K562 (cell line): ENCODE measurements at regions not wholly inside any gene's neighbourhood (a gene's known extent, or its start where the extent isn't known, plus 50 kb on each side); places are given as distances from the start of the nearest gene placed in this dataset.

Source experiments
- ATAC-seq: fragments of 200-7000 bp; cut with Tn5 transposase; 3 replicates; pipeline ENCODE4 v1.9.1; 2020; ENCODE audit warnings: moderate library complexity
- BruUV-seq: library from RNA; stranded (reverse); fragments of 400-500 nt; replicated peaks from 2 replicates; lab custom pipeline; 2021; lab: Mats Ljungman, UMichigan
- CTCF ChIA-PET: fragments of 300-600 bp; formaldehyde crosslinking; extraction: SDS; loops from one replicate; lab custom pipeline; 2021; ENCODE audit warnings: low intra/inter-chr PET ratio; lab: Yijun Ruan, JAX
- POLR2A ChIA-PET: fragments of 300-600, 350-650 bp; sonication (Branson Sonifier 250); formaldehyde crosslinking; extraction: SDS; loops from one replicate; lab custom pipeline; 2021; ENCODE audit warnings: antibody characterized with exemption, inconsistent platforms; lab: Yijun Ruan, JAX
- DNase-seq, 4 experiments: peaks; one replicate each; pipeline versions ENCODE4 v3.0.0 to v3.0.0-alpha.2; 2011 to 2018; ENCODE audit warnings: low spot score in 3 of 4, mixed read lengths in 3 of 4; ENCODE audit errors: extremely low read depth in 1 of 4
- FAIRE-seq: peaks from 2 replicates; lab custom pipeline; 2011; peaks lifted over from hg19 to GRCh38; lab: Jason Lieb, UNC
- H2AFZ ChIP-seq: 2 replicates; pipeline ENCODE4 v1.6.0; 2011; ENCODE audit warnings: low read depth, low read length, control low read depth, inconsistent platforms
- H3K27ac ChIP-seq: fragments of 200-600 bp; 3 replicates; pipeline ENCODE4 v1.8.0; 2011; ENCODE audit warnings: low read depth, mild to moderate bottlenecking, control low read depth, inconsistent platforms, low read length, moderate library complexity, mixed read lengths; ENCODE audit errors: extremely low read depth
- H3K27me3 ChIP-seq, 2 experiments: fragments of 300-600 bp in 1 of 2; 2 replicates in 1 of 2; 3 replicates in 1 of 2; pipeline versions ENCODE4 v1.6.0 to v1.8.0; 2011; ENCODE audit warnings: inconsistent platforms in 2 of 2, low read length in 2 of 2, mild to moderate bottlenecking in 1 of 2, mixed read lengths in 1 of 2, moderate library complexity in 1 of 2; ENCODE audit not compliant: control insufficient read depth in 2 of 2, insufficient read depth in 2 of 2
- H3K36me3 ChIP-seq: fragments of 300-600 bp; 3 replicates; pipeline ENCODE4 v1.8.0; 2011; ENCODE audit warnings: mild to moderate bottlenecking, low read length, inconsistent platforms; ENCODE audit not compliant: control insufficient read depth, insufficient read depth
- H3K4me1 ChIP-seq, 2 experiments: fragments of 200-600 bp in 1 of 2; replicated peaks in 1 of 2; 2 replicates in 1 of 2; 3 replicates in 1 of 2; pipeline versions ENCODE4 v1.5.1 to v1.8.0; 2011; ENCODE audit warnings: inconsistent platforms in 2 of 2, low read length in 2 of 2, mild to moderate bottlenecking in 1 of 2, mixed read lengths in 1 of 2, moderate library complexity in 1 of 2; ENCODE audit not compliant: control insufficient read depth in 2 of 2, insufficient read depth in 2 of 2
- H3K4me2 ChIP-seq: 2 replicates; pipeline ENCODE4 v1.6.1; 2011; ENCODE audit warnings: low read length, control low read depth, inconsistent platforms, mixed read lengths; ENCODE audit not compliant: insufficient read depth
- H3K4me3 ChIP-seq: fragments of 200-600 bp; sonication (generic), shearing (Covaris generic); 2 replicates; pipeline ENCODE4 v1.5.1; 2016; ENCODE audit warnings: control low read depth, inconsistent platforms
- H3K79me2 ChIP-seq: fragments of 200-600 bp; 3 replicates; pipeline ENCODE4 v1.8.0; 2011; ENCODE audit warnings: low read length, inconsistent platforms; ENCODE audit not compliant: control insufficient read depth, insufficient read depth
- H3K9ac ChIP-seq, 2 experiments: 2 replicates each; pipeline versions ENCODE4 v1.6.0 to v1.6.1; 2011; ENCODE audit warnings: low read depth in 2 of 2, low read length in 2 of 2, control low read depth in 1 of 2, inconsistent platforms in 1 of 2, mild to moderate bottlenecking in 1 of 2, mixed read lengths in 1 of 2; ENCODE audit not compliant: insufficient read depth in 1 of 2
- H3K9me1 ChIP-seq: one replicate; pipeline ENCODE4 v1.6.0; 2011; ENCODE audit warnings: inconsistent platforms, mild to moderate bottlenecking, low read length, moderate library complexity; ENCODE audit not compliant: control insufficient read depth, insufficient read depth
- H3K9me3 ChIP-seq: replicated peaks from 2 replicates; pipeline ENCODE4 v1.5.1; 2011; ENCODE audit warnings: low read depth, low read length, inconsistent platforms; ENCODE audit not compliant: control insufficient read depth, insufficient read depth
- H4K20me1 ChIP-seq: replicated peaks from 2 replicates; pipeline ENCODE4 v1.6.1; 2011; ENCODE audit warnings: low read length, inconsistent platforms, mixed read lengths; ENCODE audit not compliant: control insufficient read depth, insufficient read depth
- RFX1 ChIP-seq: fragments of 450-650 bp; IDR thresholded peaks from 2 replicates; pipeline ENCODE4 v1.6.1; 2016; ENCODE audit warnings: mild to moderate bottlenecking, moderate library complexity
- U2AF2 ChIP-seq: fragments of 200-400 bp; formaldehyde crosslinking; optimal IDR thresholded peaks from 2 replicates; pipeline ENCODE3; 2017; ENCODE audit warnings: low read depth, mild to moderate bottlenecking, low read length
- ZNF583 ChIP-seq: fragments of 250-450 bp; sonication (Bioruptor Pico); IDR thresholded peaks from 2 replicates; pipeline ENCODE4 v1.4.0; 2020
- WGBS: fragments of 100-300 bp; shearing (Covaris generic); methylation state at CpG from one replicate; pipeline ENCODE4 v1.1.6; 2016; ENCODE audit warnings: low coverage, mixed read lengths; ENCODE audit not compliant: insufficient coverage; ENCODE audit errors: missing lambda C conversion rate; 5-methylcytosine and 5-hydroxymethylcytosine counted together
- in situ Hi-C: fragments of 300-500 bp; cut with MboI; formaldehyde crosslinking; loops from 4 replicates; pipeline ENCODE4 v1.15.0; 2018; ENCODE audit warnings: inconsistent platforms, mixed read lengths
- intact Hi-C: fragments of 100-400 bp; cut with micrococcal nuclease; formaldehyde crosslinking; loops from 2 replicates; pipeline ENCODE4 v1.14.2; 2022
- TF ChIP-seq, protein P1 (sequence below): sonication (generic); formaldehyde crosslinking; IDR thresholded peaks from 2 replicates; pipeline ENCODE4 v1.8.1; 2023; ENCODE audit warnings: mild to moderate bottlenecking, missing genetic modification reagents
- TF ChIP-seq, protein P2 (sequence below), 2 experiments: fragments of 150-350 bp in 1 of 2; IDR thresholded peaks; 2 replicates each; pipeline ENCODE4 v1.6.1; 2012 to 2016; ENCODE audit warnings: low read depth in 2 of 2, low read length in 2 of 2, mild to moderate bottlenecking in 1 of 2, moderate library complexity in 1 of 2
- TF ChIP-seq, protein P3 (sequence below): fragments of 450-650 bp; formaldehyde crosslinking; IDR thresholded peaks from 2 replicates; pipeline ENCODE4 v1.4.0; 2020; ENCODE audit warnings: mild to moderate bottlenecking, moderate library complexity
- TF ChIP-seq, protein P4 (sequence below): fragments of 250-450 bp; sonication (Bioruptor Pico); IDR thresholded peaks from 2 replicates; pipeline ENCODE4 v1.4.0; 2020
- TF ChIP-seq, protein P5 (sequence below), 2 experiments: fragments of 200-800 bp in 1 of 2; sonication (Bioruptor generic) in 1 of 2; sonication (generic) in 1 of 2; formaldehyde crosslinking in 1 of 2; IDR thresholded peaks in 1 of 2; conservative IDR thresholded peaks in 1 of 2; 2 replicates each; pipeline versions ENCODE4 v1.5.0 to v1.6.1; 2016 to 2020; ENCODE audit warnings: missing compliant biosample characterization in 1 of 2, missing genetic modification characterization in 1 of 2, missing genetic modification reagents in 1 of 2

DNA sequence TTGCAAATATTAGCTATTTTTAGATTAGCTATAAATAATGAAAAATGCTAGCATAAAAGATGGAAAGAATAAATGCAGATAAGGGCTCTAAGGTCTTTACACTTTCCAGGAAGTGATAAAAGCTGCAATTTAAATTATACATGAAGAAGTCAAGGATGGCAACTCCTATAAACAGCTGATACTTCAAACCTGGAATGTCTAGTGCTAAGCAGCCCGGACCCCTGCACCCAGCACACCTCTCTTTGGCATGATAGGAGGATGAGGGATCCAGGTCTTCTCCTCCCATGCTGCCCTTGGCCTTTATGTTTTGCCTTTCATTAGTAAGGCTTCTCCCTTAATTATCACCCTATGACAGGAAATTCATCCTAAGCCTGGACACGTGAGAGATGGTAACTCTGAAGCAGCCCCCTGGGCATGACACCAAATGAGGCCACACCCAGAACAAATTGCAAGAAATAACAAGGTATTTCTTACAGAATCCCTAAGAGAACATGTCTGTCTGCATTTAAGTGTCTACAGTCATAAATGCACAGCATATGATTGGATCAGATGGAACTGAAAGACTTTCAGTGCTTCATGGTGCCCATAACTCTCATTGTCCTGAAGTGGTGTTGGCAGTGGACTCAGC lies 158.3 kb upstream of the PRSS1 start:
- Histone ChIP-seq H3K27ac (no peak overlapping the region), H2AFZ (no peak overlapping the region), H3K9ac (no peak overlapping the region), H3K79me2 (no peaks in the 10 kb centered on the region), H4K20me1 (no peaks in the 10 kb centered on the region), H3K36me3 (no peaks in the 10 kb centered on the region), H3K4me2 (no peak overlapping the region), H3K4me3 (no peak overlapping the region), H3K27me3 (peaks cover 0 to 1% of the 10 kb centered on the region in 2 experiments; a peak in 1 of 5 replicates), H3K9me1 (no peaks in the 10 kb centered on the region), H3K4me1 (no peaks in the 10 kb centered on the region), H3K9me3 (no peaks in the 10 kb centered on the region)
- DNase-seq (no peak), FAIRE-seq (no peak), ATAC-seq (no peak)
- 0% methylated on average over 2 of the region's 2 CpGs for WGBS
- intact Hi-C loops: no loop called here
- ChIA-PET POLR2A (no interaction called here), CTCF (no interaction called here)
- no TSS peak for BruUV-seq
- in situ Hi-C loops: no loop called here
- TF ChIP-seq U2AF2 (no peak), ZNF583 (CRISPR knock-in tag) (no peak), RFX1 (no peak)
- TF ChIP-seq, protein P1, sequence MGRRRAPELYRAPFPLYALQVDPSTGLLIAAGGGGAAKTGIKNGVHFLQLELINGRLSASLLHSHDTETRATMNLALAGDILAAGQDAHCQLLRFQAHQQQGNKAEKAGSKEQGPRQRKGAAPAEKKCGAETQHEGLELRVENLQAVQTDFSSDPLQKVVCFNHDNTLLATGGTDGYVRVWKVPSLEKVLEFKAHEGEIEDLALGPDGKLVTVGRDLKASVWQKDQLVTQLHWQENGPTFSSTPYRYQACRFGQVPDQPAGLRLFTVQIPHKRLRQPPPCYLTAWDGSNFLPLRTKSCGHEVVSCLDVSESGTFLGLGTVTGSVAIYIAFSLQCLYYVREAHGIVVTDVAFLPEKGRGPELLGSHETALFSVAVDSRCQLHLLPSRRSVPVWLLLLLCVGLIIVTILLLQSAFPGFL (CRISPR knock-in tag): no peak
- TF ChIP-seq, protein P2, sequence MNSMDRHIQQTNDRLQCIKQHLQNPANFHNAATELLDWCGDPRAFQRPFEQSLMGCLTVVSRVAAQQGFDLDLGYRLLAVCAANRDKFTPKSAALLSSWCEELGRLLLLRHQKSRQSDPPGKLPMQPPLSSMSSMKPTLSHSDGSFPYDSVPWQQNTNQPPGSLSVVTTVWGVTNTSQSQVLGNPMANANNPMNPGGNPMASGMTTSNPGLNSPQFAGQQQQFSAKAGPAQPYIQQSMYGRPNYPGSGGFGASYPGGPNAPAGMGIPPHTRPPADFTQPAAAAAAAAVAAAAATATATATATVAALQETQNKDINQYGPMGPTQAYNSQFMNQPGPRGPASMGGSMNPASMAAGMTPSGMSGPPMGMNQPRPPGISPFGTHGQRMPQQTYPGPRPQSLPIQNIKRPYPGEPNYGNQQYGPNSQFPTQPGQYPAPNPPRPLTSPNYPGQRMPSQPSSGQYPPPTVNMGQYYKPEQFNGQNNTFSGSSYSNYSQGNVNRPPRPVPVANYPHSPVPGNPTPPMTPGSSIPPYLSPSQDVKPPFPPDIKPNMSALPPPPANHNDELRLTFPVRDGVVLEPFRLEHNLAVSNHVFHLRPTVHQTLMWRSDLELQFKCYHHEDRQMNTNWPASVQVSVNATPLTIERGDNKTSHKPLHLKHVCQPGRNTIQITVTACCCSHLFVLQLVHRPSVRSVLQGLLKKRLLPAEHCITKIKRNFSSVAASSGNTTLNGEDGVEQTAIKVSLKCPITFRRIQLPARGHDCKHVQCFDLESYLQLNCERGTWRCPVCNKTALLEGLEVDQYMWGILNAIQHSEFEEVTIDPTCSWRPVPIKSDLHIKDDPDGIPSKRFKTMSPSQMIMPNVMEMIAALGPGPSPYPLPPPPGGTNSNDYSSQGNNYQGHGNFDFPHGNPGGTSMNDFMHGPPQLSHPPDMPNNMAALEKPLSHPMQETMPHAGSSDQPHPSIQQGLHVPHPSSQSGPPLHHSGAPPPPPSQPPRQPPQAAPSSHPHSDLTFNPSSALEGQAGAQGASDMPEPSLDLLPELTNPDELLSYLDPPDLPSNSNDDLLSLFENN (IDR thresholded peaks at IDR 0.05; ENCODE audit: low read depth in 2 of 2, low read length in 2 of 2): no peak
- TF ChIP-seq, protein P3, sequence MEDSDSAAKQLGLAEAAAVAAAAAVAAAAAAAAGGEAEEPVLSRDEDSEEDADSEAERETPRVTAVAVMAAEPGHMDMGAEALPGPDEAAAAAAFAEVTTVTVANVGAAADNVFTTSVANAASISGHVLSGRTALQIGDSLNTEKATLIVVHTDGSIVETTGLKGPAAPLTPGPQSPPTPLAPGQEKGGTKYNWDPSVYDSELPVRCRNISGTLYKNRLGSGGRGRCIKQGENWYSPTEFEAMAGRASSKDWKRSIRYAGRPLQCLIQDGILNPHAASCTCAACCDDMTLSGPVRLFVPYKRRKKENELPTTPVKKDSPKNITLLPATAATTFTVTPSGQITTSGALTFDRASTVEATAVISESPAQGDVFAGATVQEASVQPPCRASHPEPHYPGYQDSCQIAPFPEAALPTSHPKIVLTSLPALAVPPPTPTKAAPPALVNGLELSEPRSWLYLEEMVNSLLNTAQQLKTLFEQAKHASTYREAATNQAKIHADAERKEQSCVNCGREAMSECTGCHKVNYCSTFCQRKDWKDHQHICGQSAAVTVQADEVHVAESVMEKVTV (CRISPR knock-in tag): no peak
- TF ChIP-seq, protein P4, sequence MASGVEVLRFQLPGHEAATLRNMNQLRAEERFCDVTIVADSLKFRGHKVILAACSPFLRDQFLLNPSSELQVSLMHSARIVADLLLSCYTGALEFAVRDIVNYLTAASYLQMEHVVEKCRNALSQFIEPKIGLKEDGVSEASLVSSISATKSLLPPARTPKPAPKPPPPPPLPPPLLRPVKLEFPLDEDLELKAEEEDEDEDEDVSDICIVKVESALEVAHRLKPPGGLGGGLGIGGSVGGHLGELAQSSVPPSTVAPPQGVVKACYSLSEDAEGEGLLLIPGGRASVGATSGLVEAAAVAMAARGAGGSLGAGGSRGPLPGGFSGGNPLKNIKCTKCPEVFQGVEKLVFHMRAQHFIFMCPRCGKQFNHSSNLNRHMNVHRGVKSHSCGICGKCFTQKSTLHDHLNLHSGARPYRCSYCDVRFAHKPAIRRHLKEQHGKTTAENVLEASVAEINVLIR (CRISPR knock-in tag): no peak
- TF ChIP-seq, protein P5, sequence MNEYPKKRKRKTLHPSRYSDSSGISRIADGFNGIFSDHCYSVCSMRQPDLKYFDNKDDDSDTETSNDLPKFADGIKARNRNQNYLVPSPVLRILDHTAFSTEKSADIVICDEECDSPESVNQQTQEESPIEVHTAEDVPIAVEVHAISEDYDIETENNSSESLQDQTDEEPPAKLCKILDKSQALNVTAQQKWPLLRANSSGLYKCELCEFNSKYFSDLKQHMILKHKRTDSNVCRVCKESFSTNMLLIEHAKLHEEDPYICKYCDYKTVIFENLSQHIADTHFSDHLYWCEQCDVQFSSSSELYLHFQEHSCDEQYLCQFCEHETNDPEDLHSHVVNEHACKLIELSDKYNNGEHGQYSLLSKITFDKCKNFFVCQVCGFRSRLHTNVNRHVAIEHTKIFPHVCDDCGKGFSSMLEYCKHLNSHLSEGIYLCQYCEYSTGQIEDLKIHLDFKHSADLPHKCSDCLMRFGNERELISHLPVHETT (CRISPR knock-in tag; conservative IDR thresholded peaks at IDR 0.05 in 1 of 2, IDR thresholded peaks at IDR 0.05 in 1 of 2): no peak
